WTC11 (cell line): ENCODE measurements at regions not wholly inside any gene's neighbourhood (a gene's known extent, or its start where the extent isn't known, plus 50 kb on each side); places are given as distances from the start of the nearest gene placed in this dataset.

Experiments used
- ZNF121 ChIP-seq: sonication (generic); formaldehyde crosslinking; IDR thresholded peaks from 2 replicates; pipeline ENCODE4 v1.8.0; 2023; ENCODE audit warnings: missing genetic modification reagents
- TF ChIP-seq, protein P1 (sequence below): fragments of 200-600 bp; IDR thresholded peaks from 2 replicates; pipeline ENCODE4 v1.8.0; 2022; ENCODE audit warnings: antibody characterized with exemption
- TF ChIP-seq, protein P2 (sequence below): sonication (generic); formaldehyde crosslinking; IDR thresholded peaks from 2 replicates; pipeline ENCODE4 v1.8.0; 2022; ENCODE audit warnings: mild to moderate bottlenecking, missing genetic modification reagents

- TF ChIP-seq, protein P1, sequence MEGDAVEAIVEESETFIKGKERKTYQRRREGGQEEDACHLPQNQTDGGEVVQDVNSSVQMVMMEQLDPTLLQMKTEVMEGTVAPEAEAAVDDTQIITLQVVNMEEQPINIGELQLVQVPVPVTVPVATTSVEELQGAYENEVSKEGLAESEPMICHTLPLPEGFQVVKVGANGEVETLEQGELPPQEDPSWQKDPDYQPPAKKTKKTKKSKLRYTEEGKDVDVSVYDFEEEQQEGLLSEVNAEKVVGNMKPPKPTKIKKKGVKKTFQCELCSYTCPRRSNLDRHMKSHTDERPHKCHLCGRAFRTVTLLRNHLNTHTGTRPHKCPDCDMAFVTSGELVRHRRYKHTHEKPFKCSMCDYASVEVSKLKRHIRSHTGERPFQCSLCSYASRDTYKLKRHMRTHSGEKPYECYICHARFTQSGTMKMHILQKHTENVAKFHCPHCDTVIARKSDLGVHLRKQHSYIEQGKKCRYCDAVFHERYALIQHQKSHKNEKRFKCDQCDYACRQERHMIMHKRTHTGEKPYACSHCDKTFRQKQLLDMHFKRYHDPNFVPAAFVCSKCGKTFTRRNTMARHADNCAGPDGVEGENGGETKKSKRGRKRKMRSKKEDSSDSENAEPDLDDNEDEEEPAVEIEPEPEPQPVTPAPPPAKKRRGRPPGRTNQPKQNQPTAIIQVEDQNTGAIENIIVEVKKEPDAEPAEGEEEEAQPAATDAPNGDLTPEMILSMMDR, result no peak
- TF ChIP-seq, protein P2, sequence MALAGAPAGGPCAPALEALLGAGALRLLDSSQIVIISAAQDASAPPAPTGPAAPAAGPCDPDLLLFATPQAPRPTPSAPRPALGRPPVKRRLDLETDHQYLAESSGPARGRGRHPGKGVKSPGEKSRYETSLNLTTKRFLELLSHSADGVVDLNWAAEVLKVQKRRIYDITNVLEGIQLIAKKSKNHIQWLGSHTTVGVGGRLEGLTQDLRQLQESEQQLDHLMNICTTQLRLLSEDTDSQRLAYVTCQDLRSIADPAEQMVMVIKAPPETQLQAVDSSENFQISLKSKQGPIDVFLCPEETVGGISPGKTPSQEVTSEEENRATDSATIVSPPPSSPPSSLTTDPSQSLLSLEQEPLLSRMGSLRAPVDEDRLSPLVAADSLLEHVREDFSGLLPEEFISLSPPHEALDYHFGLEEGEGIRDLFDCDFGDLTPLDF, result no peak
- no peak for TF ChIP-seq ZNF121 (CRISPR knock-in tag)
Observed at GRCh38 chr12:130078852-130079251, 83.4 kb upstream of the FZD10 start.
